Activated naive CD8-positive, alpha-beta T cell treated with anti-CD3 and anti-CD28 coated beads, Interleukin-2, amount 50 U/mL, for 24 hours (primary cell): ENCODE measurements at regions not wholly inside any gene's neighbourhood (a gene's known extent, or its start where the extent isn't known, plus 50 kb on each side); places are given as distances from the start of the nearest gene placed in this dataset.

ENCODE experiments used
- ATAC-seq: fragments of 150-1000 bp; cut with Tn5 transposase; one replicate; pipeline ENCODE4 v1.10.0; 2021
- DNase-seq: peaks from one replicate; pipeline ENCODE4 v3.0.0; 2021
- H3K27ac Mint-ChIP-seq: one replicate; pipeline ENCODE4 v1.8.0; 2021; ENCODE audit warnings: mild to moderate bottlenecking, mixed read lengths
- H3K27me3 Mint-ChIP-seq: one replicate; pipeline ENCODE4 v1.8.0; 2021; ENCODE audit warnings: mixed read lengths
- H3K36me3 Mint-ChIP-seq: one replicate; pipeline ENCODE4 v1.8.0; 2021; ENCODE audit warnings: low read depth, mixed read lengths
- H3K4me1 Mint-ChIP-seq: one replicate; pipeline ENCODE4 v1.8.0; 2021; ENCODE audit warnings: mixed read lengths
- H3K4me3 Mint-ChIP-seq: one replicate; pipeline ENCODE4 v1.8.0; 2021; ENCODE audit warnings: mild to moderate bottlenecking, moderate library complexity, mixed read lengths
- H3K9me3 Mint-ChIP-seq: one replicate; pipeline ENCODE4 v1.8.0; 2021; ENCODE audit warnings: mixed read lengths

DNA sequence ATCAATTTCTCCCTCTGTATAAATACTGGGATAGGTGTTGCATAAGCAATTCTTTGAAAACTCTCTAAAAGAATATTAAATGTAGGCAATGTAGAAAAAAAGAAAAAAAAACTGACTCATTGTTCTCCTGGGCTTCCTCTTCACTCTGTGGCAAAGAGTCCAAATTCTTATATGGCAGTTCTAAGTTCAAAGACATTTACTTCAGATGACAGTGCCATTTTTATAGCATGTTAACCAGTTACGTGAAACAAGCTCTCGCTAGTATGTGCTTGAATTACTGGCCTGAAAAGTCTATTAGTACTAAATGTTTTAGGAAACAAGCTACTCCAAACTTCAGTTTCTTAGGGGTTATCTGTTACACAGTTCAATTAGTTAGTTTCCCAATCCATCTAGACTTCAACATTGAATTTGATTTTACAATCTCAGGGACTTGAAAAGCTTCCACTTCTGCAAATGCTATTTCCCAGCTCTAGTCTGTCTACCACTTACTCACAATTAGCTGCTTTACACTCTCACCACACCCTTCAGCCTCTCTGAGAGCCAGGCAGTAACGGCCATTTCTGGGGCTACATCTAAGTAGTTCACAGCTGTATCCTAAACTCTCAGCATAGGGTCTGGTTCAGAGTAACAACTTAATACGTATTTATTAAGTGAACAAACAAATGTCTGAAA, 100.4 kb downstream of the OGFRL1 start:
- H3K27ac Mint-ChIP-seq: no peak overlapping the region
- DNase-seq: no peak
- H3K9me3 Mint-ChIP-seq: no peaks in the 10 kb centered on the region
- no peak overlapping the region for H3K4me3 Mint-ChIP-seq
- no peak for ATAC-seq
- H3K4me1 Mint-ChIP-seq: no peaks in the 10 kb centered on the region
- H3K27me3 Mint-ChIP-seq: peaks cover 8% of the 10 kb centered on the region
- no peaks in the 10 kb centered on the region for H3K36me3 Mint-ChIP-seq

DNA sequence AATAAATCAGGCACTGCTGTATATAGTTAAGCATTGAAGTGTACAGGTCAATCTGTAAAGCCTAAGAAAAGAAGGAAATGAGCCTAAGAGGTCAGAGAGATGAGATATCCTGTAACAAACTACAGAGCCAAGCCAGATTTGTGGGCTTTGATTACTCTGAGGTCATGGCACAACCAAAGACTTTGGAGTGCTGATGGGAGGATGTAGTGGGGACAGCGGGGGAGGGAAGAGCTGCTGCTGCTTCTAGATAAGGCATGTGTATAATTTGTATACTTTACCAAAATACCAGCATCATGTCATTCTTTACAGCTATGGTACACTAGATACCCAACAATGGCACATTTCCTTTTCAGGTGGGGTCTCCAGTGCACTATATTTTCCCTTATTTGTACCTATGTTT, 102.5 kb downstream of the OGFRL1 start:
- ATAC-seq (no peak), DNase-seq (no peak)
- H3K36me3 Mint-ChIP-seq: no peaks in the 10 kb centered on the region
- H3K27me3 Mint-ChIP-seq: peaks cover 6% of the 10 kb centered on the region
- H3K4me3 Mint-ChIP-seq: no peak overlapping the region
- H3K4me1 Mint-ChIP-seq: no peaks in the 10 kb centered on the region
- no peak overlapping the region for H3K27ac Mint-ChIP-seq
- H3K9me3 Mint-ChIP-seq: no peaks in the 10 kb centered on the region

DNA sequence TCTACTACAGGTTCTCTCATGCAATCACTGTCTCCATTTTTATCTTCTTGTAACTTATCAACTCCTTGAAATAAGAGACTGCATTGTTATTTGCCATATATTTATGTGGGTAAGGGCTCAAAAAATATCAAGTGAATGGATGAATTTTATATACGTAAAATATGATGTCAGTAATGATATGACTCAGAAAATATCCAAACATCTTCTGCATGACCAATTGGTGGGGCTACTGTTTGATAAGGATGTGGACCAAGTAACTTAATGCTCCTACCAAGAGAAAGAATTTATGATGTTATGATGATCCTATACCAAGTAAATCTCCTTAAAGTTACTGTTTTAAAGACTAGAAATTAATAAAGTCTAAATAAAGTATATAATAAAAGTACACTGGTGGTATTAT, 103.7 kb downstream of the OGFRL1 start:
- Mint-ChIP-seq H3K9me3 (no peaks in the 10 kb centered on the region), H3K36me3 (no peaks in the 10 kb centered on the region), H3K4me3 (no peak overlapping the region), H3K4me1 (no peaks in the 10 kb centered on the region), H3K27ac (no peak overlapping the region), H3K27me3 (peaks cover 6% of the 10 kb centered on the region)
- ATAC-seq (no peak), DNase-seq (no peak)

DNA sequence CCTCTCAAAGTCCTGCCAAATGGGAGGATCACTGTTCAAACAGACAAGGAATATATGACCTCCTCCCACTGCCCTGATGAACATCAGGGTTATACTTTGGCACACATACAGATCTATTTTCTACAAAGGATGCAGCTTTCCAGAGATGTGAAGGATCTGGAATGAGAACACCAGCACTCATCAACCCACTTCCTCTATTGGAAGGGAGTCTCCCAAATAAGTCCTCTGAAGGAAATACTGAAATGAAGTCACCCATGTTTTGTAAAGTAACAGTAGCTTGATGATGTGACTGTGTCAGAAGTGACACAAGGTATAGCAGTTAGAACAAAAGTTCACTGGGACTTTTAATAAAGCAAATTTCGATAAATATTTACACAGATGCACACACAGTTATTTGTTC, 104.9 kb downstream of the OGFRL1 start:
- H3K27ac Mint-ChIP-seq: no peak overlapping the region
- no peaks in the 10 kb centered on the region for H3K36me3 Mint-ChIP-seq
- ATAC-seq (no peak), DNase-seq (no peak)
- H3K9me3 Mint-ChIP-seq: no peaks in the 10 kb centered on the region
- H3K4me1 Mint-ChIP-seq: no peaks in the 10 kb centered on the region
- no peak overlapping the region for H3K4me3 Mint-ChIP-seq
- H3K27me3 Mint-ChIP-seq: peaks cover 10% of the 10 kb centered on the region

DNA sequence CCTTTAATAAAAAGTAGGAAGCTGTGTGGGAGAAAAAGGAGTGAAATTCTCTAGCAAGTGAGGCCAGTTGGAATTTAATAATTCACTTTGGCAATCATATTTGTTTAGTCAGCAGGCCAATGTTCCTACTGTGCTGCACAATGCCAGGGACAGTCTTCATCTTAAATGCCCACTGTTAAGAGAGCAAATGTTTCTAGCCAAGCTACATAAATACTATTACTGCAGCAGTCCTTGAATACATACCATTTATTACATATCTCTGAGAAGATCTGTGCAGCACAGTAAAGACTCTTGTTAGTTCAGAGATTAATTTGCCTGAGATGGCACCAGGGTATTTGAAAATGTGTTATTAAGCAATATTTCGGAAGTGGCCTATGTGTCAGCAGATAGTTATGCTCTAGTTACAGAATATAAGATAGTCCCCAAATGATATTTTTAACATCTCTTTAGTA, 105.4 kb downstream of the OGFRL1 start:
- Mint-ChIP-seq H3K27ac (no peak overlapping the region), H3K4me1 (no peaks in the 10 kb centered on the region), H3K27me3 (peaks cover 10% of the 10 kb centered on the region), H3K4me3 (no peak overlapping the region), H3K9me3 (no peaks in the 10 kb centered on the region), H3K36me3 (no peaks in the 10 kb centered on the region)
- no peak for DNase-seq
- no peak for ATAC-seq

DNA sequence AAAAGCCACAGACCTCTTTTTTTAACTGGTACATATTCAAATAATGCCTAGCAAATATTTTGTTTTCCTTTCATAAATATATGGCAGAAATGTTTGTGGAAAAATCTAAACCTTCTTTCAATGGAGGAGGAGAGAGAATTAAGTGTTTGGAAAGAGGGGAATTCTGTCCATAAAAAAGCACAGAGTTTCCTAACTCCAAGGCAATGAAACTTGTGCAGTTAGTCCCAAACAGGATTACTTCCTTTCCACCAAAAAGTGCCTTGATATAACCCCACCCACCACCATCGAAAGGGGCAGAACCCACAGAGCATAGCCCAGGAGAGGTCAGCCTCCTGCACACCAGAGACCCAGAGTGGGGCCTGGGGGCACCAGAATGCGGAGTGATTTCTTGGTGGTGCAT, 106.3 kb downstream of the OGFRL1 start:
- no peaks in the 10 kb centered on the region for H3K36me3 Mint-ChIP-seq
- no peak overlapping the region for H3K27ac Mint-ChIP-seq
- H3K4me3 Mint-ChIP-seq: no peak overlapping the region
- peaks cover 6% of the 10 kb centered on the region for H3K27me3 Mint-ChIP-seq
- ATAC-seq (no peak), DNase-seq (no peak)
- no peaks in the 10 kb centered on the region for H3K4me1 Mint-ChIP-seq
- H3K9me3 Mint-ChIP-seq: no peaks in the 10 kb centered on the region

DNA sequence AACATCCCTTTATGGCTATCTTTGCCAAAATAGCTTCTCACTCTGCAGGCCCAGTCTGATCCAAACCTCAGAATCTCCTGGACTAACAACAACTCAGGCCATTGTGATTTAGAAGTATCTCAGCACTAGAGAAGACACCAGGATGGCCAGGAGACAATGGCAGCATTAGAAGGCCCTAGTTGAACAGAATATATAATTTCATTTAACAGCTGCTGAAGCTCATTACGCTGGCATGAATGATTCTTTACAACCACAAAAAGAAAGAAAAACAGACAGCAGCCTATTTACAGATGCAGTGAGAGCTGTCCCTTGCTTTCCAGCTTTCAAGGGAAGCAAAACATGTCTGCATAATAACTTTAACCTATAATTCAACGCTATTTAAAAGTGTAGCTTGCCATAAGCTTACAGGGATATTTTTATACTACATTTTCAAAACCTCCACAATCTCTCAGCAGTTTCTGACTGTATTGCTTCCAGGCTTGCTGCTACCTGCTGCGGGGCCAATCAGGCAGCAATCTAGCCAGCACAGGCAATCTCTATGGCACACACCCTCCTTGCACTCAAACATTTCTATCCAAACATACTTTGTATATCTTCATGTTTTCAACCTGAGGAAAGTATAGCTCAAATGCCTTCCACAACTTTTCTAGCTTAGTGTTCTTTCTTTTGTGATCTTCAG, 107.3 kb downstream of the OGFRL1 start:
- Mint-ChIP-seq H3K27me3 (peaks cover 6% of the 10 kb centered on the region), H3K4me3 (no peak overlapping the region), H3K9me3 (no peaks in the 10 kb centered on the region), H3K36me3 (no peaks in the 10 kb centered on the region), H3K27ac (no peak overlapping the region), H3K4me1 (no peaks in the 10 kb centered on the region)
- no peak for ATAC-seq
- no peak for DNase-seq

DNA sequence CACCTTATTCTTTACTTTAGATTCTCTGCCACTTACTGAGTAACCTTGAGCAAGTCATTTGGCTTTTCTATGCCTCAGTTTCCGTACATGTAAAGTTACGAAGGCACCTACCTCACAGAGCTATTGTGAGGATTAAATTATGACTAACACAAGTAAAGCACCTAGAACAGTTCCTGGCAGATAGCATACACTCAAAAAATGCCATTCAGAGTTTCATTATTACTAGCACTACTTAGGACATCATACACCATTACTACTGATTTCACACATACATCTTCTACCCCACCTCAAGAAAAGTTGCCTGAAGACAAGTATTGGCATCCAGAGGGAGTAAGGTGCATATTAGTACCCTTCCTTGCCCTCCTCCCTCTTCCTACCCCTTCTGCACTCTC, 107.8 kb downstream of the OGFRL1 start:
- peak; percentile 59 for ATAC-seq
- no peaks in the 10 kb centered on the region for H3K9me3 Mint-ChIP-seq
- no peak overlapping the region for H3K4me3 Mint-ChIP-seq
- no peaks in the 10 kb centered on the region for H3K36me3 Mint-ChIP-seq
- peaks cover 6% of the 10 kb centered on the region for H3K27me3 Mint-ChIP-seq
- H3K27ac Mint-ChIP-seq: no peak overlapping the region
- no peaks in the 10 kb centered on the region for H3K4me1 Mint-ChIP-seq
- no peak for DNase-seq

DNA sequence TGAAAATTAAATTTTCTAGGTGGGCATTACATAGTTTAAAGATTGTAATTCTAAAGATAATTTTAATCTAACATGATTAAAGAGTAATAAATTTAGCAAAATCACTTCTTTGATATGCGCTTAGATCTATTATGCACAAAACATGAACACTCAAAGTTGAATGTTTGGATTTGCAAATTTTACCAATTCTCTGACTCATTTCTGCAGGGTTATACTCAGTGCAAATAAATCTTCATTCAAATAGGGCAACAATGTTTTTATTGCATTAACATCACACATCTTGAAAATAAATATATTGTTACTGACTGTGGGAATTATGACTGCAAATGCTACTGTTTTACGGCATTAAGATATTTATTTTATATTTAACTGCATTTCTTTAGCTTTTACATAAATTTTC, 110.7 kb downstream of the OGFRL1 start:
- Mint-ChIP-seq H3K9me3 (no peaks in the 10 kb centered on the region), H3K27ac (no peak overlapping the region), H3K36me3 (no peaks in the 10 kb centered on the region), H3K27me3 (peaks cover 6% of the 10 kb centered on the region), H3K4me3 (no peak overlapping the region), H3K4me1 (no peaks in the 10 kb centered on the region)
- DNase-seq (no peak), ATAC-seq (no peak)

DNA sequence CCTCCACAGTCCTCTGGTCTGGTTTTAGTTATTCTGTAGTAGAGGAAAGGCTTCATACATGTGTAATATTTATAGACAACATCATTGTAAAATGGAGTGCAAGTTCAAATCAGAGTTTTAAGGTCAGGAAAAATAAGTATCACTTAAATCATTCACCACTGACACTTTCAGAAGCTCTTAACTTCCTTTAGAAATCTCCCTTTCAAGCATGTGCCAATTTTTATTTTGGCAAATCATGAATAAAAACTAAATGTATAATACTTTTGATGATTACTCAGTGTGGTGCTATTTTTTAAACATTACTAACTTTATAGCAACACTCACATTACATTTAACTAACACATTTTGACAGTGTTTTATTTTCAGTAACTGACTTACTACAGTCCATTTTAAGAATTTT, 112.2 kb downstream of the OGFRL1 start:
- no peak overlapping the region for H3K27ac Mint-ChIP-seq
- H3K4me3 Mint-ChIP-seq: no peak overlapping the region
- H3K4me1 Mint-ChIP-seq: no peaks in the 10 kb centered on the region
- H3K27me3 Mint-ChIP-seq: peaks cover 6% of the 10 kb centered on the region
- DNase-seq (no peak), ATAC-seq (no peak)
- no peaks in the 10 kb centered on the region for H3K36me3 Mint-ChIP-seq
- H3K9me3 Mint-ChIP-seq: no peaks in the 10 kb centered on the region

DNA sequence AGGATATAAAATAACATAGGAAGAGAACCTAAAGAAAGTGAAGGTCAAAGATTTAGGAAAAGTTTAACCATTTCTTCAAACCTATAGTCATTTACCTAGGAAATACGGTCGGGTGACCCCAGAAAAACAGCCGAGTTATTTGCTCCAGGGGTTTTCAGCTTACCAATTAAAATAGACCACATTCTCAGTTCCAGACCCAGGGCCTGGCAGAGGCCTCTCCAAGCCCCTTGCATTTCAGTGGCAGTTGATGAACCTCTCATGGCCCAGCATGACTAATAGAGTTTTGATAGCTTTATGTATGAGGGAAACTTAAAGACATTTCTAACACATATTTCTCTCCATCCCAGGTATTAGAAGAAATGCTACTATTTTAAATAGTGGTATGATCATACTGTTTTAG, 113.5 kb downstream of the OGFRL1 start:
- no peak for ATAC-seq
- no peak for DNase-seq
- H3K4me1 Mint-ChIP-seq: no peaks in the 10 kb centered on the region
- H3K9me3 Mint-ChIP-seq: no peaks in the 10 kb centered on the region
- no peak overlapping the region for H3K27ac Mint-ChIP-seq
- no peaks in the 10 kb centered on the region for H3K36me3 Mint-ChIP-seq
- H3K4me3 Mint-ChIP-seq: no peak overlapping the region
- H3K27me3 Mint-ChIP-seq: peaks cover 6% of the 10 kb centered on the region

DNA sequence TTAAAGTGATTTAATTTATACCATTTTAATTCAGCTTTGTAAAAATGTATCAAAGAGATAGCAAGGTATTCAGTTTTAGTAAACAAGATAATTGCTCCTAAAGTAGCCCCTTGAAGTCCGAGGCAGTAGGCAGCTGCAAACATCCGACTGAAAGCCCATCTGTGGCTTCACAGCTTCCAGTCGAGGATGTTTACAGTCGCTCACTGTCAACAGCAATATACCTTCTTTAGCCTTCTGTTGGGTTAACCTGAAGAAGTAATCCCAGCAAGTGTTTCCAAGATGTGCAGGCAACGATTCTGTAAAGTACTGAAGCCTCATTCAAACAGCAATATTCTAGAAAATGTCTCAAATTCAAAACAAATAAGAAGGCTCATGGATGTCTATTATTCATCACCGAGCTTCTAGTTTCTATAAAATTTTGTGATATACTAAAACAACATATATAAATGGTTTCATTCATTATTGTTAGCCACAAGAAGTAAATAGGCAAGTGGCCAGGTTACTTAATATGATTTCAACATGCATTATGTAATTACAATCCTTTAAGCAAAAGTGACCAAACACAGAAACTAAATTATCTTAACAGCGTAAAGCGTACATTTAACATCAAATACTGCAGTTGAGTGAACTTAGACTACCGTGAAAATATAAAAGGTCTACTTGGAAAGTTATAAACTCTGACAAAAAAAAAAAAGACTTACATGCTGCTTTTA, 115.0 kb downstream of the OGFRL1 start:
- DNase-seq (no peak), ATAC-seq (no peak)
- no peak overlapping the region for H3K27ac Mint-ChIP-seq
- H3K27me3 Mint-ChIP-seq: peaks cover 2% of the 10 kb centered on the region
- H3K4me3 Mint-ChIP-seq: no peak overlapping the region
- H3K9me3 Mint-ChIP-seq: no peaks in the 10 kb centered on the region
- no peaks in the 10 kb centered on the region for H3K4me1 Mint-ChIP-seq
- no peaks in the 10 kb centered on the region for H3K36me3 Mint-ChIP-seq

DNA sequence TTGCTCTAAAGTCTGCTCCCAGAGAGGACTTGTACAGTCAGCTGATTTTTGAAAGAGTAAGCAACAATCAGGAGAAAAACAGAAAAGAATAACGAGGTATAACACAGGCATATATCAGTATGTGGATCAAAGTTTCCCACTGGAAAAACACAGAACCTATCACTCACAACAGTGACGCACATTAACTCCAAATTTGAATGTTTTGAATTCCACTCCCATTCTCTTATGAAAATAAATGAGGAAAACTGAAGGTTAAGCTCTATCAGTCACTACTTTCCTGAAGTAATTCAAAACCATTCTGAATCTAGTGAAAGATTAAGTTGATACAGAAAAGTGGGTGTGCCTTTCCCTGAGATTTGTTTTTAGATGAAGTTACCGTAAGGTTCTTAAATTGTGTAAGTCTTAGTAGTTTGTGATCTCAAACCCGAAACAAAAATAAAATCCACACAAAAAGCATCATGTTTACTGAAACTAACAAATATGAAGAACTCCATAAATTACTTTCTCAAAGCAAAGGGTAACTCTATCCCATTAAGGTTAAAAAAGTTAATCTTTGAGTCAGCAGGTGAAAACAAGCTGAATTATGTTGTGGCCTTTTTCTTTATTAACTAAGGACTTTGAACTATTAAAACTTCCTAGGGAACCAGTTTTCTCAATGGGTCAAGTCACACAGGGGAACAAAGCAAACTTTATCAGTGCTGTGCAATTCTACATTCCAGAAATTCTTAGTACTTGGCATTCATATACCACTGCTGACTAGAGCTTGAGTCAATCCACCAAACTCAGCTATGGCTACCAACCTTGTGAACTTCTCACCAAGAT, 115.7 kb downstream of the OGFRL1 start:
- ATAC-seq (no peak), DNase-seq (no peak)
- Mint-ChIP-seq H3K4me3 (no peak overlapping the region), H3K36me3 (no peaks in the 10 kb centered on the region), H3K4me1 (no peaks in the 10 kb centered on the region), H3K27me3 (peaks cover 2% of the 10 kb centered on the region), H3K27ac (no peak overlapping the region), H3K9me3 (no peaks in the 10 kb centered on the region)

DNA sequence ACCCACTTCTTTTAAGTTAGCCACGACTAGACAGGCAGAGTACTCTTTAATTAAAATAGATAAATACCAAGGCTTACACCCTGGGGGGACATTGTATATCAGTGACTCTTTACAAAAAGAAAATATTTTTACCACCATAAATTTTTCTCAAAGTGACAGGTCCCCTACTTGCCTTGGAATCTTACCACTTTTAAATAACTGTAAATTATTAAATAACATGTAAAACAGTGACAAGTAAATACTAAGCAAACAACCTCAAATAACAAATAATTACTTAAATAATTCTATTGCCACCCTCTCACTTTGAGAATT, 116.3 kb downstream of the OGFRL1 start:
- Mint-ChIP-seq H3K9me3 (no peaks in the 10 kb centered on the region), H3K27ac (no peak overlapping the region), H3K36me3 (no peaks in the 10 kb centered on the region), H3K4me1 (no peaks in the 10 kb centered on the region), H3K4me3 (no peak overlapping the region), H3K27me3 (peaks cover 2% of the 10 kb centered on the region)
- ATAC-seq (no peak), DNase-seq (no peak)

DNA sequence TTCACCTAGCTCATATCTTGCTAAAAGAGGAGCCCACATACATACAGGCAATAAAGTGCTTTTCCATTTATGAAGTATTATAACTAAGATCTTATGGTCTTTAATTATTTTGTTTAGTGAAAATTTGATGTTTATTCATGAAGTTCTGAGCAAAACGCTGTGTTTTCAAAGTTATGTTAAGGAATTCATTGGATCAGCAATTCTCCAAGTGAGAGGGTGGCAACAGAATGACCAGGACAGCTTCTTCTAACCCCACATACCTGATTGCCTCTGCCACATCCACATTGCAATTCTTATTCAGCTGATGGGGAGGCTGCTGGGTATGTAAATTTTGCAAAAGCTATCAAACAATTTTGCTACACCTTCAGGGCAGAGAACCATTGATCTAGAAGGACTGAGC, 116.8 kb downstream of the OGFRL1 start:
- no peak overlapping the region for H3K4me3 Mint-ChIP-seq
- no peak for ATAC-seq

More for the DNA sequence above, 116.8 kb downstream of the OGFRL1 start:
- H3K27me3 Mint-ChIP-seq: peaks cover 2% of the 10 kb centered on the region
- no peaks in the 10 kb centered on the region for H3K9me3 Mint-ChIP-seq
- no peaks in the 10 kb centered on the region for H3K4me1 Mint-ChIP-seq
- DNase-seq: no peak
- no peak overlapping the region for H3K27ac Mint-ChIP-seq
- H3K36me3 Mint-ChIP-seq: no peaks in the 10 kb centered on the region
